ENCODE measurements at regions not wholly inside any gene's neighbourhood (a gene's known extent, or its start where the extent isn't known, plus 50 kb on each side); places are given as distances from the start of the nearest gene placed in this dataset.

DNA sequence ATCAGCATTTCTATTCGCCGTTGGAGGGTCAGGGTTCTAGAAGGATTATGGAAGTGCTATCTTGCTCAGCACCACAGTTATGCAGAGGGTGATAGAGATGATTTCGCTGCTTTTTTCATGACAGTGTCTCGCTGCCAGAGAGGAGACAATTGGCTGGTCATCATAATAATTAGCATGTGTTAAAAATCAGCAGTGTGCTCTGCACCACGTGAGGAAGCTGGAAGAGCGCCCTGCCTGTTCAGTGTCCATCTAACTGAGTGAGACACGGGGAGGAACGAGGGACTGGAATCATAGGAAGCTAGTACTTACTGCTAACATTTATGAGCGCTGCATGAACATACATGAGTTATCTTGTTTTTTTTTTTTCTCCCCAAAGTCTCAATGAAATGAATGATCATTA is 116.2 kb upstream of the PLAAT1 start:
- no peak for TF ChIP-seq EZH2 (IDR thresholded peaks at IDR 0.05; ENCODE audit: insufficient read depth, poor library complexity, severe bottlenecking)
- no peak for TF ChIP-seq EZH2phosphoT487 (IDR thresholded peaks at IDR 0.05; ENCODE audit: insufficient read depth, low read depth)
